ENCODE measurements at regions not wholly inside any gene's neighbourhood (a gene's known extent, or its start where the extent isn't known, plus 50 kb on each side); places are given as distances from the start of the nearest gene placed in this dataset.

- no peak overlapping the region for H3K27ac Mint-ChIP-seq
- H3K56ac ChIP-seq (ENCODE audit: insufficient read length, low read depth, low read length), result no peak overlapping the region
- H2BK15ac ChIP-seq (ENCODE audit: low read depth, low read length), result no peak overlapping the region
- H3K9ac ChIP-seq (ENCODE audit: extremely low read depth, insufficient read length, low read length), result no peak overlapping the region
- no peak overlapping the region for H3K23ac ChIP-seq (ENCODE audit: insufficient read length, low read depth, low read length)
- H3K9me3 Mint-ChIP-seq, result peaks cover 5 to 12% of the 10 kb centered on the region in 2 experiments; a peak in 4 of 5 replicates
- no peak overlapping the region for H3K4me3 Mint-ChIP-seq
- WGBS (ENCODE audit: extremely low coverage, insufficient read length, low lambda C conversion rate), result no CpG with 5 or more reads among the region's 4 CpGs
- H3K36me3 Mint-ChIP-seq (ENCODE audit: insufficient read depth in 1 of 3, low read depth in 3 of 3), result peaks cover 2 to 10% (median 2%) of the 10 kb centered on the region in 3 experiments; a peak in 3 of 7 replicates
- H2AFZ ChIP-seq (ENCODE audit: low read length), result no peak overlapping the region
- H3K27me3 ChIP-seq (ENCODE audit: insufficient read depth, low read length), result no peaks in the 10 kb centered on the region
- no peaks in the 10 kb centered on the region for H3K23me2 ChIP-seq (ENCODE audit: insufficient read length, low read depth, low read length, poor library complexity, severe bottlenecking)
- H2BK12ac ChIP-seq (ENCODE audit: insufficient read length, low read depth, low read length), result no peak overlapping the region
- H3K79me1 ChIP-seq (ENCODE audit: insufficient read depth, low read depth, low read length, poor library complexity, severe bottlenecking), result no peaks in the 10 kb centered on the region
- no peak overlapping the region for H3K4me2 ChIP-seq (ENCODE audit: insufficient read depth, insufficient read length, low read length)
- no peaks in the 10 kb centered on the region for H3K4me1 ChIP-seq (ENCODE audit: insufficient read depth, low read length)
- H3K4me1 Mint-ChIP-seq, result peaks cover 6 to 12% of the 10 kb centered on the region in 2 experiments; a peak in 3 of 4 replicates
- no peak for DNase-seq
- TF ChIP-seq, protein P1, sequence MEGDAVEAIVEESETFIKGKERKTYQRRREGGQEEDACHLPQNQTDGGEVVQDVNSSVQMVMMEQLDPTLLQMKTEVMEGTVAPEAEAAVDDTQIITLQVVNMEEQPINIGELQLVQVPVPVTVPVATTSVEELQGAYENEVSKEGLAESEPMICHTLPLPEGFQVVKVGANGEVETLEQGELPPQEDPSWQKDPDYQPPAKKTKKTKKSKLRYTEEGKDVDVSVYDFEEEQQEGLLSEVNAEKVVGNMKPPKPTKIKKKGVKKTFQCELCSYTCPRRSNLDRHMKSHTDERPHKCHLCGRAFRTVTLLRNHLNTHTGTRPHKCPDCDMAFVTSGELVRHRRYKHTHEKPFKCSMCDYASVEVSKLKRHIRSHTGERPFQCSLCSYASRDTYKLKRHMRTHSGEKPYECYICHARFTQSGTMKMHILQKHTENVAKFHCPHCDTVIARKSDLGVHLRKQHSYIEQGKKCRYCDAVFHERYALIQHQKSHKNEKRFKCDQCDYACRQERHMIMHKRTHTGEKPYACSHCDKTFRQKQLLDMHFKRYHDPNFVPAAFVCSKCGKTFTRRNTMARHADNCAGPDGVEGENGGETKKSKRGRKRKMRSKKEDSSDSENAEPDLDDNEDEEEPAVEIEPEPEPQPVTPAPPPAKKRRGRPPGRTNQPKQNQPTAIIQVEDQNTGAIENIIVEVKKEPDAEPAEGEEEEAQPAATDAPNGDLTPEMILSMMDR (conservative IDR thresholded peaks at IDR 0.05), result no peak
- no peak overlapping the region for H3K27ac ChIP-seq (ENCODE audit: insufficient read length, low read depth, low read length)
- H3K4ac ChIP-seq (ENCODE audit: low read depth, low read length), result no peak overlapping the region
- no peaks in the 10 kb centered on the region for H3K79me2 ChIP-seq (ENCODE audit: insufficient read depth, low read length)
- no peak overlapping the region for H4K5ac ChIP-seq (ENCODE audit: insufficient read length, low read depth, low read length)
- H4K20me1 ChIP-seq (ENCODE audit: control insufficient read depth, insufficient read depth, insufficient read length), result no peaks in the 10 kb centered on the region
- H4K8ac ChIP-seq (replicated peaks; ENCODE audit: insufficient read length, low read depth, low read length), result no peak overlapping the region
- H2BK120ac ChIP-seq (ENCODE audit: low read depth, low read length, poor library complexity, severe bottlenecking), result no peak overlapping the region
- no peak overlapping the region for H2BK5ac ChIP-seq (ENCODE audit: insufficient read length, low read length)
- H2AK5ac ChIP-seq (ENCODE audit: insufficient read length, low read length), result no peak overlapping the region
- no peak overlapping the region for H3K14ac ChIP-seq (ENCODE audit: insufficient read depth, low read length)
- H2BK20ac ChIP-seq (ENCODE audit: low read depth, low read length, poor library complexity, severe bottlenecking), result no peak overlapping the region
- H3K27me3 Mint-ChIP-seq (ENCODE audit: low read depth), result no peaks in the 10 kb centered on the region
- H3T11ph ChIP-seq (ENCODE audit: low read length), result no peak overlapping the region
- H3K18ac ChIP-seq (ENCODE audit: insufficient read length, low read depth, low read length), result no peak overlapping the region
- H4K91ac ChIP-seq (ENCODE audit: insufficient read length, low read depth, low read length), result no peak overlapping the region
- H3K9me3 ChIP-seq (ENCODE audit: control insufficient read depth, low read depth, low read length), result no peaks in the 10 kb centered on the region
Observed at GRCh38 chr5:84693256-84693655, 308.6 kb upstream of the EDIL3 start.
